Thyroid gland (tissue), 4 donors: ENCODE measurements at regions not wholly inside any gene's neighbourhood (a gene's known extent, or its start where the extent isn't known, plus 50 kb on each side); places are given as distances from the start of the nearest gene placed in this dataset.

Experiments
- DNase-seq, 2 donors: peaks; one replicate each; pipeline ENCODE4 v3.0.0-alpha.2; 2019
- H3K27ac ChIP-seq, 3 donors: fragments of 200-600 bp; sonication (generic); 1 replicate in 2 of 3; 2 replicates in 1 of 3; pipeline ENCODE4 v1.5.1; 2016 to 2019; ENCODE audit warnings: mild to moderate bottlenecking in 1 of 3, moderate library complexity in 1 of 3
- H3K27me3 ChIP-seq: fragments of 200-600 bp; sonication (generic); one replicate; pipeline ENCODE4 v1.5.1; 2019
- H3K36me3 ChIP-seq, 2 donors: fragments of 200-600 bp; sonication (generic); one replicate each; pipeline ENCODE4 v1.5.1; 2016 to 2019
- H3K4me1 ChIP-seq, 2 donors: fragments of 200-600 bp; sonication (generic); one replicate each; pipeline ENCODE4 v1.5.1; 2017 to 2019
- H3K4me3 ChIP-seq, 3 donors: fragments of 200-600 bp; sonication (generic); replicated peaks in 1 of 3; 1 replicate in 2 of 3; 2 replicates in 1 of 3; pipeline ENCODE4 v1.5.1; 2016; ENCODE audit warnings: mild to moderate bottlenecking in 1 of 3
- H3K9me3 ChIP-seq: fragments of 200-600 bp; sonication (generic); one replicate; pipeline ENCODE4 v1.5.1; 2017
- POLR2A ChIP-seq, 2 donors: fragments of 450-650 bp; IDR thresholded peaks; one replicate each; pipeline ENCODE4 v1.6.1; 2017; ENCODE audit warnings: antibody characterized with exemption in 2 of 2, mild to moderate bottlenecking in 2 of 2, moderate library complexity in 1 of 2
- WGBS, 2 donors: methylation state at CpG; one replicate each; pipeline ENCODE4 v1.1.5; 2017; 5-methylcytosine and 5-hydroxymethylcytosine counted together
- intact Hi-C: fragments of 100-400 bp; cut with DNase I; formaldehyde crosslinking; loops from one replicate; pipeline ENCODE4 v1.15.1; 2023
- TF ChIP-seq, protein P1 (sequence below), 6 experiments: fragments of 200-600 bp in 3 of 6; fragments of 450-650 bp in 3 of 6; sonication (generic) in 3 of 6; IDR thresholded peaks; one replicate each; pipeline ENCODE4 v1.5.1; 2016 to 2019; ENCODE audit warnings: antibody characterized with exemption in 6 of 6, mild to moderate bottlenecking in 2 of 6, inconsistent platforms in 1 of 6, moderate library complexity in 1 of 6

DNA sequence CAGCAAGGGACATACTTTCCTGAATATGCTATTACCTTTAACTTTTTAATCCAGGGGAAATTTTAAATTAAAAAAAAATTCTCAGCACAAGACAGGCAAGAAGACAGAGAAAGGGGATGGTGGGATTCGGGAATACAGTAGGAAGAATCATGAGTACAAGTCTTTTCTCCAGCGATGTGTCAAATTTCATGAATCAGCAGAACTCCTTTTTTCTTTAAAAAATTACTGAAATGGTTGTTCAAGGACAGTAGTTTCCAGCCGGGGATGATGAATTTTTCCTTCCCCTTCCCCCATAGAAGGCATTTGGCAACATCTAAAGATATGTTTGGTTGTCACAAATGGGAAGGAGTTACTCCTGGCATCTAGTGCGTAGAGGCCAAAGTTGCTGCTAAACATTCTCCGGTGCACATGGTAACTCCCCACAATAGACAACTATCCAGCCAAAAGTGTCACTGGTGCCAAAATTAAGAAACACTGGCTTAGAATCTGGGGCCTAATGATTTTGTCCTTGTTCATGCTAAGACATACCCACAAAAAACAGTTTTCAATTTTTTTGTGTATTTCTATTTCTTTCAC is 450.2 kb downstream of the CBLN4 start:
- intact Hi-C loops = no loop called here
- WGBS, 2 donors = 79 to 83% methylated on average over 5 of the region's 5 CpGs
- no peaks in the 10 kb centered on the region for H3K9me3 ChIP-seq
- no peak for TF ChIP-seq POLR2A (IDR thresholded peaks at IDR 0.05)
- TF ChIP-seq, protein P1, sequence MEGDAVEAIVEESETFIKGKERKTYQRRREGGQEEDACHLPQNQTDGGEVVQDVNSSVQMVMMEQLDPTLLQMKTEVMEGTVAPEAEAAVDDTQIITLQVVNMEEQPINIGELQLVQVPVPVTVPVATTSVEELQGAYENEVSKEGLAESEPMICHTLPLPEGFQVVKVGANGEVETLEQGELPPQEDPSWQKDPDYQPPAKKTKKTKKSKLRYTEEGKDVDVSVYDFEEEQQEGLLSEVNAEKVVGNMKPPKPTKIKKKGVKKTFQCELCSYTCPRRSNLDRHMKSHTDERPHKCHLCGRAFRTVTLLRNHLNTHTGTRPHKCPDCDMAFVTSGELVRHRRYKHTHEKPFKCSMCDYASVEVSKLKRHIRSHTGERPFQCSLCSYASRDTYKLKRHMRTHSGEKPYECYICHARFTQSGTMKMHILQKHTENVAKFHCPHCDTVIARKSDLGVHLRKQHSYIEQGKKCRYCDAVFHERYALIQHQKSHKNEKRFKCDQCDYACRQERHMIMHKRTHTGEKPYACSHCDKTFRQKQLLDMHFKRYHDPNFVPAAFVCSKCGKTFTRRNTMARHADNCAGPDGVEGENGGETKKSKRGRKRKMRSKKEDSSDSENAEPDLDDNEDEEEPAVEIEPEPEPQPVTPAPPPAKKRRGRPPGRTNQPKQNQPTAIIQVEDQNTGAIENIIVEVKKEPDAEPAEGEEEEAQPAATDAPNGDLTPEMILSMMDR (IDR thresholded peaks at IDR 0.05) = no peak
- no peaks in the 10 kb centered on the region for H3K36me3 ChIP-seq
- no peaks in the 10 kb centered on the region for H3K4me1 ChIP-seq
- no peak overlapping the region for H3K27ac ChIP-seq
- H3K27me3 ChIP-seq = no peaks in the 10 kb centered on the region
- no peak for DNase-seq
- no peak overlapping the region for H3K4me3 ChIP-seq

DNA sequence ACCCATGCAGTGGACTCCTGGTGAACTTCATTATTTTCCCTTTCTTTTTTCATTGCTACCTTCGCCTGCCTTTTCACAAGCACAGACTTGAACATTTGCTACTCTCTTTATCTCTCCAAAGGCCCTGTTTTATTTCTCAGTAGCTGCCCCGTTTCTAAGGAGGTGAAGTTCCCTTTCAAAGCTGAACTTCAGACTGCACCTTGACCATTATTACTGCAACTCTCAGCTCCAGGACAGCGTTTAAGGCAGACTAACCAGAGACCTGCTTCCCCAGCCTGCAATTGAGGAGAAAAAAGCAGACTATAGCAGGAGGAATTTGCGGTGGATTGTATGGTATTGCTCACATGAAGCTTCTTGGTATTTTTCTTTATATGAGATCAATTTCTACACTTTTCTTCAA is 460.7 kb downstream of the CBLN4 start:
- intact Hi-C loops = no loop called here
- H3K4me3 ChIP-seq = no peak overlapping the region
- no peaks in the 10 kb centered on the region for H3K4me1 ChIP-seq
- no peaks in the 10 kb centered on the region for H3K9me3 ChIP-seq
- no peaks in the 10 kb centered on the region for H3K36me3 ChIP-seq
- 75 to 79% methylated on average over 4 of the region's 4 CpGs for WGBS, 2 donors
- H3K27me3 ChIP-seq = no peaks in the 10 kb centered on the region
- TF ChIP-seq POLR2A (IDR thresholded peaks at IDR 0.05) = no peak
- TF ChIP-seq, protein P1 (IDR thresholded peaks at IDR 0.05) = no peak
- H3K27ac ChIP-seq = no peak overlapping the region
- DNase-seq = no peak

DNA sequence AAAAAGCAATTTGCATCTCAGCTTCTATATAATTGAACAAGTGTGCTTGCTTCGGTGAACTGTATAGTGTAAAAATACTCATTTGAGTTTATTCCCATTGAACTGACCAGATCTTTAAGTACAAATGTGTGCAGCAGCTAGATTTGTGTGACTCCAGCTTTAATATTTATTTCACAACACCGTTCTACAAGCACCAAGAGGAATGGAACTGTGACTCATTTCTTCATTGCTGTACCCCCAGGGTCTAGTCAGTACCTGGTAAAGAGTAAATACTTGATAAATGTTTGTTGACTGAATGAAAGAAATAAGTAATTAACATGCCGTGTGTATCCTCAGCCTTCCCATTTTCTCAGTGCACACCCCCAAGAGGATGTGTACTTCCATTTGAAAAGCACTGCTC is 464.8 kb downstream of the CBLN4 start:
- no peak overlapping the region for H3K4me3 ChIP-seq
- WGBS, 2 donors = 71 to 77% methylated on average over 3 of the region's 3 CpGs
- no peaks in the 10 kb centered on the region for H3K4me1 ChIP-seq
- no peaks in the 10 kb centered on the region for H3K27me3 ChIP-seq
- no peak for TF ChIP-seq POLR2A (IDR thresholded peaks at IDR 0.05)
- TF ChIP-seq, protein P1 (IDR thresholded peaks at IDR 0.05) = no peak
- no peak for DNase-seq
- no peaks in the 10 kb centered on the region for H3K36me3 ChIP-seq
- H3K27ac ChIP-seq = no peak overlapping the region
- intact Hi-C loops = no loop called here
- H3K9me3 ChIP-seq = no peaks in the 10 kb centered on the region

DNA sequence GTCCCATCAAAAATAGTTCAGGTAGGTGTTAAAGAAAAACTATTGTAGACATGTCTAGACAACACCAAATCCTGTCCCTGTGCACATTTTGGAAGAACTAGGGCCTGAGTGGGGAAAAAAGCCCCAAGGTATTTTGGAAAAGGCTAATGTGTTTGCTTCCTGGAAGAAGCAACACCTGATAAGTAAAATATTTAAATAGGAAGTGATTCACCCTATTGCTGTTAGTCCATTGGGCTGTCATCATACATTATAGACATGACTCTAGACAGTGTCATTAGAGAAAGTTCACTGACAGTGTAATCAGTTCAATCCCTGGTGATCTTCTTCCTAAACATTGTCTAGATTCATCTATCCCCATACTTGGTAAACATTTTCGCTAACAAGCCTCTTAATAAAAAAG is 465.3 kb downstream of the CBLN4 start:
- H3K4me1 ChIP-seq = no peaks in the 10 kb centered on the region
- H3K27ac ChIP-seq = no peak overlapping the region
- no peak for TF ChIP-seq POLR2A (IDR thresholded peaks at IDR 0.05)
- TF ChIP-seq, protein P1 (IDR thresholded peaks at IDR 0.05) = no peak
- intact Hi-C loops = no loop called here
- H3K9me3 ChIP-seq = no peaks in the 10 kb centered on the region
- WGBS, 2 donors = 90 to 91% methylated on average over 1 of the region's 1 CpG
- no peak for DNase-seq
- no peak overlapping the region for H3K4me3 ChIP-seq
- no peaks in the 10 kb centered on the region for H3K27me3 ChIP-seq
- H3K36me3 ChIP-seq = no peaks in the 10 kb centered on the region

DNA sequence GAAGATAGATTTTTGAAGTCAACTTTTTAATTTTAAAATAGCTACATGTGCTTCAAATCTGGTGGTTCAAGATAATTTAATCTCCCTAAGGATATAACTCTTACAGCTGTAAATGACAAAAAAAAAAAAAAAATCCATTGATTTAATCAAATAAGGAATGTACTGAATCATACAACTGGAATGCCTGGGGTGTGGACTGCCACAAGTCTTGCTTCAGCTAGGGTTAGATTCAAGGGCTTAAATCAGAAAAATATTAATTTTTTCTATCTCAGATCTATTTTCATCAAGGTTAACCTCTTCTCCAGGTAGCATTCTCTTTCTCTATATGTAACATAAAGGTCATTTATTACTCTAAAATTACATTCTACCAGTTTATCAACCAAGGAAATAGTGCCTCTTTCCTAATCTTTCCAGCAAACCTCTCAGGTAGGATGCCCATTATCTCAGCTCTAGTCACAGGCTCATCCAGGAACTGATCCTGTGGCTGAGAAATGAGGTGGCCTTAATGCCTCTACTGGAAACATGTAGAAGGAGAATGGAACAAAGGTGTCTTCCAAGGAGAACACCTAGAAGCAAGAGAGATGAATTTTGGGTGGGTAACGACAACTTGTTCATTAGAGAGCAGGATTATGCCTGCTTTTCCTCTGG is 466.9 kb downstream of the CBLN4 start:
- no peak overlapping the region for H3K4me3 ChIP-seq
- no peaks in the 10 kb centered on the region for H3K9me3 ChIP-seq
- TF ChIP-seq, protein P1 (IDR thresholded peaks at IDR 0.05) = no peak
- no peak for TF ChIP-seq POLR2A (IDR thresholded peaks at IDR 0.05)
- intact Hi-C loops = no loop called here
- no peaks in the 10 kb centered on the region for H3K4me1 ChIP-seq
- no peaks in the 10 kb centered on the region for H3K36me3 ChIP-seq
- no peak for DNase-seq
- no peak overlapping the region for H3K27ac ChIP-seq
- 85 to 96% methylated on average over 1 of the region's 1 CpG for WGBS, 2 donors
- no peaks in the 10 kb centered on the region for H3K27me3 ChIP-seq
